Kidney (tissue), 13 donors: ENCODE measurements at regions not wholly inside any gene's neighbourhood (a gene's known extent, or its start where the extent isn't known, plus 50 kb on each side); places are given as distances from the start of the nearest gene placed in this dataset.

ENCODE experiments used
- DNase-seq, 5 donors: peaks; one replicate each; pipeline ENCODE4 v3.0.0-alpha.2; 2013 to 2020
- FAIRE-seq: peaks from 2 replicates; lab custom pipeline; 2012; peaks lifted over from hg19 to GRCh38; lab: Jason Lieb, UNC
- H3K27ac ChIP-seq, 2 donors: one replicate each; pipeline ENCODE4 v1.7.0; 2013; ENCODE audit warnings: low read depth in 2 of 2, low read length in 2 of 2, inconsistent platforms in 1 of 2
- H3K27me3 ChIP-seq: one replicate; pipeline ENCODE4 v1.7.1; 2013; ENCODE audit warnings: low read length, inconsistent platforms; ENCODE audit not compliant: control insufficient read depth, insufficient read depth
- H3K36me3 ChIP-seq, 3 donors: one replicate each; pipeline versions ENCODE4 v1.7.0 to v1.7.1; 2013; ENCODE audit warnings: low read length in 3 of 3, control low read depth in 1 of 3, inconsistent platforms in 1 of 3; ENCODE audit not compliant: insufficient read depth in 3 of 3, control insufficient read depth in 2 of 3
- H3K4me1 ChIP-seq, 3 donors: one replicate each; pipeline versions ENCODE4 v1.7.0 to v1.7.1; 2013; ENCODE audit warnings: low read length in 3 of 3, inconsistent platforms in 1 of 3, low read depth in 1 of 3; ENCODE audit not compliant: control insufficient read depth in 2 of 3, insufficient read depth in 2 of 3
- H3K4me3 ChIP-seq, 3 donors: one replicate each; pipeline versions ENCODE4 v1.7.0 to v1.8.1; 2013; ENCODE audit warnings: low read length in 3 of 3, control low read depth in 1 of 3, inconsistent platforms in 1 of 3
- H3K9ac ChIP-seq, 3 donors: one replicate each; pipeline versions ENCODE4 v1.7.0 to v1.7.1; 2013; ENCODE audit warnings: low read length in 3 of 3, control low read depth in 1 of 3, inconsistent platforms in 1 of 3
- H3K9me3 ChIP-seq, 3 donors: one replicate each; pipeline versions ENCODE4 v1.7.0 to v1.7.1; 2013; ENCODE audit warnings: low read length in 3 of 3, control low read depth in 1 of 3, inconsistent platforms in 1 of 3; ENCODE audit not compliant: control insufficient read depth in 2 of 3, insufficient read depth in 1 of 3
- CTCF ChIP-seq: IDR thresholded peaks from 3 replicates; pipeline ENCODE4 v1.5.1; 2012; ENCODE audit warnings: mild to moderate bottlenecking, moderate library complexity, borderline replicate concordance; ENCODE audit not compliant: insufficient read depth; ENCODE audit errors: extremely low read depth
- intact Hi-C: fragments of 100-400 bp; cut with DNase I; formaldehyde crosslinking; loops from one replicate; pipeline ENCODE4 v1.11.1; 2022
- donor health status: control.
- donor health status: control.
- donor health status: control.
- donor health status: control.
- donor health status: control.
- donor health status: DM: yes; HTN: yes; CAD: no.
- donor health status: Normal renal cell carcinoma (clear cell type).

- no peak for FAIRE-seq
- Histone ChIP-seq H3K4me3 (no peak overlapping the region), H3K4me1 (no peaks in the 10 kb centered on the region), H3K9me3 (no peaks in the 10 kb centered on the region), H3K27ac (no peak overlapping the region), H3K9ac (no peak overlapping the region), H3K36me3 (no peaks in the 10 kb centered on the region), H3K27me3 (no peaks in the 10 kb centered on the region)
- intact Hi-C loops = no loop called here
- no peak for DNase-seq
- no peak for TF ChIP-seq CTCF
Observed at GRCh38 chr1:30192969-30193630, 530.3 kb downstream of the MATN1 start.

GRCh38 chr1:30191154-30191702 lies 532.2 kb downstream of the MATN1 start:
- Histone ChIP-seq H3K4me3 (no peak overlapping the region), H3K9ac (no peak overlapping the region), H3K27me3 (no peaks in the 10 kb centered on the region), H3K4me1 (no peaks in the 10 kb centered on the region), H3K27ac (no peak overlapping the region), H3K36me3 (no peaks in the 10 kb centered on the region), H3K9me3 (no peaks in the 10 kb centered on the region)
- no peak for TF ChIP-seq CTCF
- intact Hi-C loops = no loop called here
- DNase-seq (no peak), FAIRE-seq (no peak)

GRCh38 chr1:30190511-30191153 lies 532.8 kb downstream of the MATN1 start:
- Histone ChIP-seq H3K9ac (no peak overlapping the region), H3K9me3 (no peaks in the 10 kb centered on the region), H3K27ac (no peak overlapping the region), H3K4me1 (no peaks in the 10 kb centered on the region), H3K4me3 (no peak overlapping the region), H3K36me3 (no peaks in the 10 kb centered on the region), H3K27me3 (no peaks in the 10 kb centered on the region)
- DNase-seq = no peak
- TF ChIP-seq CTCF = no peak
- FAIRE-seq = no peak
- intact Hi-C loops = no loop called here
